GM23338 (cell line): ENCODE measurements at regions not wholly inside any gene's neighbourhood (a gene's known extent, or its start where the extent isn't known, plus 50 kb on each side); places are given as distances from the start of the nearest gene placed in this dataset.

Source experiments
- EZH2 ChIP-seq: fragments of 200-600 bp; sonication (generic); IDR thresholded peaks from one replicate; pipeline ENCODE4 v1.8.0; 2017; ENCODE audit warnings: antibody characterized with exemption, mild to moderate bottlenecking, low read depth; ENCODE audit not compliant: unreplicated experiment
- JUNB ChIP-seq: IDR thresholded peaks from one replicate; pipeline ENCODE4 v1.6.1; 2016; ENCODE audit warnings: antibody characterized with exemption; ENCODE audit not compliant: unreplicated experiment
- POLR2AphosphoS5 ChIP-seq: IDR thresholded peaks from 2 replicates; pipeline ENCODE4 v1.6.1; 2016; ENCODE audit warnings: antibody characterized with exemption, low read depth
- REST ChIP-seq: IDR thresholded peaks from one replicate; pipeline ENCODE4 v1.6.1; 2018; ENCODE audit warnings: antibody characterized with exemption; ENCODE audit not compliant: unreplicated experiment
- TF ChIP-seq, protein P1 (sequence below), 2 experiments: fragments of 200-600 bp in 1 of 2; sonication (generic) in 1 of 2; conservative IDR thresholded peaks; 2 replicates each; pipeline versions ENCODE4 v1.5.1 to v1.6.1; 2016 to 2017; ENCODE audit warnings: antibody characterized with exemption in 2 of 2, low read depth in 2 of 2, mild to moderate bottlenecking in 2 of 2, moderate library complexity in 1 of 2

DNA sequence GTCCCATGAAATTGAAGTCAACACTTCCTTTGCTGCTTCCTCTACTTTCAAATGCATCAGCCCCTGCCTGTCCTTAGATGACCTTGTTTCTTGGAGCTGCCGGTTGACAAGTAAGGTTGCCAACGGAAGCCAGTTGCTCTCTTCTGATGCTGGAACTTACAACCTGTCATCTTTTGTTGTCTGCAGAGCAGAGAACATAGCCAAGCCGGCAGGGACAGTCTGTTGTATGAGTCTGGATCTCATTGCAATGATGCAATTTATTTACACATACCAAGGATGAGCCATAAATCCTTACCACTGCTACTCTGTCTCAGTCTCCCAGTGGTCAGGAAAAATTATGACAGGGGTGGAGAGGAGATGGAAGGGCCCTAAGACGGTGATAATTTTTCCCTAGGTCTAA, 151.4 kb downstream of the BLID start:
- TF ChIP-seq, protein P1, sequence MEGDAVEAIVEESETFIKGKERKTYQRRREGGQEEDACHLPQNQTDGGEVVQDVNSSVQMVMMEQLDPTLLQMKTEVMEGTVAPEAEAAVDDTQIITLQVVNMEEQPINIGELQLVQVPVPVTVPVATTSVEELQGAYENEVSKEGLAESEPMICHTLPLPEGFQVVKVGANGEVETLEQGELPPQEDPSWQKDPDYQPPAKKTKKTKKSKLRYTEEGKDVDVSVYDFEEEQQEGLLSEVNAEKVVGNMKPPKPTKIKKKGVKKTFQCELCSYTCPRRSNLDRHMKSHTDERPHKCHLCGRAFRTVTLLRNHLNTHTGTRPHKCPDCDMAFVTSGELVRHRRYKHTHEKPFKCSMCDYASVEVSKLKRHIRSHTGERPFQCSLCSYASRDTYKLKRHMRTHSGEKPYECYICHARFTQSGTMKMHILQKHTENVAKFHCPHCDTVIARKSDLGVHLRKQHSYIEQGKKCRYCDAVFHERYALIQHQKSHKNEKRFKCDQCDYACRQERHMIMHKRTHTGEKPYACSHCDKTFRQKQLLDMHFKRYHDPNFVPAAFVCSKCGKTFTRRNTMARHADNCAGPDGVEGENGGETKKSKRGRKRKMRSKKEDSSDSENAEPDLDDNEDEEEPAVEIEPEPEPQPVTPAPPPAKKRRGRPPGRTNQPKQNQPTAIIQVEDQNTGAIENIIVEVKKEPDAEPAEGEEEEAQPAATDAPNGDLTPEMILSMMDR (conservative IDR thresholded peaks at IDR 0.05; ENCODE audit: low read depth in 2 of 2), result no peak
- no peak for TF ChIP-seq JUNB
- no peak for TF ChIP-seq POLR2AphosphoS5
- no peak for TF ChIP-seq EZH2
- no peak for TF ChIP-seq REST
